B cell (primary cell): ENCODE measurements at regions not wholly inside any gene's neighbourhood (a gene's known extent, or its start where the extent isn't known, plus 50 kb on each side); places are given as distances from the start of the nearest gene placed in this dataset.
"Not testable (repeated sequence)": the region's sequence is repeated elsewhere in the genome, so short reads cannot be mapped to it uniquely, and the experiment has no call there.

Experiments
- ATAC-seq: fragments of 200-7000 bp; cut with Tn5 transposase; one replicate; pipeline ENCODE4 v1.10.0; 2021; ENCODE audit warnings: low read depth, mild to moderate bottlenecking, moderate number of reproducible peaks, moderate library complexity
- CTCF ChIA-PET: fragments of 350-600 bp; sonication (Branson Sonifier 250); formaldehyde crosslinking; loops from one replicate; lab custom pipeline; 2021; ENCODE audit warnings: antibody characterized with exemption, inconsistent platforms; lab: Charles Lee
- POLR2A ChIA-PET: fragments of 350-600 bp; sonication (Branson Sonifier 250); formaldehyde crosslinking; loops from one replicate; lab custom pipeline; 2021; ENCODE audit warnings: antibody characterized with exemption; lab: Charles Lee
- DNase-seq: peaks from one replicate; pipeline ENCODE4 v3.0.0; 2013
- H2AFZ ChIP-seq: 2 replicates; pipeline ENCODE4 v1.6.1; 2012; ENCODE audit warnings: mild to moderate bottlenecking, low read depth, low read length; ENCODE audit not compliant: insufficient read depth, poor library complexity, severe bottlenecking
- H3K27ac ChIP-seq, 2 donors: 1 replicate in 1 of 2; 2 replicates in 1 of 2; pipeline ENCODE4 v1.5.1; 2012 to 2013; ENCODE audit warnings: low read length in 2 of 2, mild to moderate bottlenecking in 2 of 2, moderate library complexity in 1 of 2
- H3K27me3 ChIP-seq, 4 experiments: fragments of 200-600 bp in 1 of 4; sonication (generic) in 1 of 4; replicated peaks in 1 of 4; 1 replicate in 2 of 4; 2 replicates in 2 of 4; pipeline versions ENCODE4 v1.6.1 to v1.7.0; 2013 to 2016; ENCODE audit warnings: low read length in 3 of 4, mild to moderate bottlenecking in 2 of 4, mixed read lengths in 1 of 4, moderate library complexity in 1 of 4; ENCODE audit not compliant: insufficient read depth in 4 of 4, control insufficient read depth in 3 of 4; ENCODE audit errors: control extremely low read depth in 1 of 4
- H3K36me3 ChIP-seq, 2 experiments: replicated peaks in 1 of 2; 1 replicate in 1 of 2; 2 replicates in 1 of 2; pipeline versions ENCODE4 v1.6.1 to v1.7.1; 2013; ENCODE audit warnings: low read length in 1 of 2; ENCODE audit not compliant: insufficient read depth in 2 of 2, control insufficient read depth in 1 of 2; ENCODE audit errors: control extremely low read depth in 1 of 2, extremely low read depth in 1 of 2
- H3K4me1 ChIP-seq, 2 donors: fragments of 200-600 bp in 1 of 2; sonication (generic) in 1 of 2; 1 replicate in 1 of 2; 2 replicates in 1 of 2; pipeline versions ENCODE4 v1.5.1 to v1.6.1; 2013 to 2017; ENCODE audit warnings: low read length in 2 of 2; ENCODE audit not compliant: control insufficient read depth in 2 of 2, insufficient read depth in 2 of 2
- H3K4me2 ChIP-seq: replicated peaks from 2 replicates; pipeline ENCODE3; 2012; ENCODE audit warnings: mild to moderate bottlenecking, low read depth, low read length; ENCODE audit not compliant: poor library complexity, severe bottlenecking
- H3K4me3 ChIP-seq, 5 experiments: fragments of 200-600 bp in 1 of 5; sonication (generic) in 1 of 5; 1 replicate in 3 of 5; 2 replicates in 2 of 5; pipeline versions ENCODE4 v1.5.1 to v1.7.0; 2011 to 2016; ENCODE audit warnings: low read length in 4 of 5, mild to moderate bottlenecking in 4 of 5, low read depth in 2 of 5, control low read depth in 1 of 5, moderate library complexity in 1 of 5; ENCODE audit not compliant: insufficient read depth in 1 of 5; ENCODE audit errors: control extremely low read depth in 1 of 5, extremely low read depth in 1 of 5
- H3K79me2 ChIP-seq: fragments of 200-600 bp; sonication (generic); one replicate; pipeline ENCODE4 v1.6.0; 2016; ENCODE audit warnings: low read length; ENCODE audit not compliant: control insufficient read depth, insufficient read depth
- H3K9ac ChIP-seq: fragments of 200-600 bp; sonication (generic); 2 replicates; pipeline ENCODE4 v1.6.1; 2017; ENCODE audit warnings: mild to moderate bottlenecking, low read length, moderate library complexity
- H3K9me3 ChIP-seq, 3 donors: one replicate each; pipeline versions ENCODE4 v1.6.1 to v1.7.1; 2013; ENCODE audit warnings: low read length in 2 of 3; ENCODE audit not compliant: control insufficient read depth in 2 of 3, insufficient read depth in 1 of 3; ENCODE audit errors: control extremely low read depth in 1 of 3
- H4K20me1 ChIP-seq: 2 replicates; pipeline ENCODE4 v1.6.0; 2012; ENCODE audit warnings: mild to moderate bottlenecking, low read length; ENCODE audit not compliant: insufficient read depth, control insufficient read depth, poor library complexity, severe bottlenecking
- H3K27ac Mint-ChIP-seq: one replicate; pipeline ENCODE4 v1.8.0; 2021; ENCODE audit warnings: mixed read lengths
- H3K27me3 Mint-ChIP-seq: one replicate; pipeline ENCODE4 v1.8.0; 2021; ENCODE audit warnings: mixed read lengths
- H3K4me1 Mint-ChIP-seq: one replicate; pipeline ENCODE4 v1.8.0; 2021; ENCODE audit warnings: mixed read lengths
- H3K4me3 Mint-ChIP-seq: one replicate; pipeline ENCODE4 v1.8.0; 2021; ENCODE audit warnings: mixed read lengths
- H3K9me3 Mint-ChIP-seq: one replicate; pipeline ENCODE4 v1.8.0; 2022; ENCODE audit warnings: mixed read lengths; ENCODE audit not compliant: insufficient read depth
- CTCF ChIP-seq: fragments of 200-600 bp; IDR thresholded peaks from one replicate; pipeline ENCODE4 v1.8.0; 2022; ENCODE audit warnings: antibody characterized with exemption, mild to moderate bottlenecking
- EZH2 ChIP-seq: IDR thresholded peaks from 2 replicates; pipeline ENCODE4 v1.6.1; 2012; ENCODE audit warnings: borderline replicate concordance, low read depth, mild to moderate bottlenecking, moderate library complexity, low read length; ENCODE audit not compliant: insufficient read depth, poor library complexity, severe bottlenecking
- WGBS: methylation state at CpG from one replicate; pipeline ENCODE4 v1.1.5; 2013; ENCODE audit warnings: missing lambda C conversion rate; ENCODE audit not compliant: insufficient coverage; 5-methylcytosine and 5-hydroxymethylcytosine counted together
- intact Hi-C: fragments of 100-400 bp; cut with micrococcal nuclease; formaldehyde crosslinking; loops from one replicate; pipeline ENCODE4 v1.10.0; 2022

GRCh38 chr12:88895634-88896033 is 315.4 kb upstream of the KITLG start:
- intact Hi-C loops: no loop called here
- TF ChIP-seq CTCF: no peak
- no peak for TF ChIP-seq EZH2
- no peak for ATAC-seq
- Histone ChIP-seq H3K4me1 (no peaks in the 10 kb centered on the region), H3K36me3 (no peaks in the 10 kb centered on the region), H3K4me2 (no peak overlapping the region), H3K27ac (no peak overlapping the region), H4K20me1 (no peaks in the 10 kb centered on the region), H2AFZ (no peak overlapping the region), H3K9ac (no peak overlapping the region), H3K79me2 (no peaks in the 10 kb centered on the region), H3K9me3 (no peaks in the 10 kb centered on the region), H3K4me3 (no peak overlapping the region), H3K27me3 (no peaks in the 10 kb centered on the region)
- Mint-ChIP-seq H3K4me1 (no peaks in the 10 kb centered on the region), H3K9me3 (no peaks in the 10 kb centered on the region), H3K4me3 (no peak overlapping the region), H3K27ac (no peak overlapping the region), H3K27me3 (no peaks in the 10 kb centered on the region)
- 0% methylated on average over 1 of the region's 1 CpG for WGBS
- ChIA-PET CTCF (no interaction called here), POLR2A (no interaction called here)
- DNase-seq: no peak

GRCh38 chr12:88893801-88894200 is 313.5 kb upstream of the KITLG start:
- no peak overlapping the region for H3K9ac ChIP-seq
- H3K27ac ChIP-seq: no peak overlapping the region
- H3K79me2 ChIP-seq: no peaks in the 10 kb centered on the region
- POLR2A ChIA-PET: no interaction called here
- Mint-ChIP-seq H3K9me3 (no peaks in the 10 kb centered on the region), H3K27me3 (no peaks in the 10 kb centered on the region), H3K4me3 (no peak overlapping the region), H3K27ac (no peak overlapping the region), H3K4me1 (no peaks in the 10 kb centered on the region)
- H3K27me3 ChIP-seq: no peaks in the 10 kb centered on the region
- intact Hi-C loops: no loop called here
- H3K36me3 ChIP-seq: no peaks in the 10 kb centered on the region
- WGBS: no CpG with 5 or more reads among the region's 3 CpGs
- CTCF ChIA-PET: no interaction called here
- H3K4me2 ChIP-seq: no peak overlapping the region
- no peak for TF ChIP-seq EZH2
- TF ChIP-seq CTCF: no peak
- DNase-seq: no peak
- no peaks in the 10 kb centered on the region for H3K4me1 ChIP-seq
- no peak overlapping the region for H3K4me3 ChIP-seq
- no peaks in the 10 kb centered on the region for H3K9me3 ChIP-seq
- no peak overlapping the region for H2AFZ ChIP-seq
- no peak for ATAC-seq
- no peaks in the 10 kb centered on the region for H4K20me1 ChIP-seq

GRCh38 chr12:88891434-88891833 is 311.2 kb upstream of the KITLG start:
- H4K20me1 ChIP-seq, H3K9ac ChIP-seq, H2AFZ ChIP-seq, H3K4me1 ChIP-seq, H3K4me1 Mint-ChIP-seq, H3K27ac Mint-ChIP-seq, H3K36me3 ChIP-seq, H3K9me3 Mint-ChIP-seq, H3K27ac ChIP-seq, H3K4me2 ChIP-seq, DNase-seq, H3K27me3 Mint-ChIP-seq, H3K4me3 ChIP-seq, H3K4me3 Mint-ChIP-seq, H3K27me3 ChIP-seq, intact Hi-C loops, CTCF ChIA-PET, POLR2A ChIA-PET, ATAC-seq, H3K79me2 ChIP-seq, H3K9me3 ChIP-seq: not testable (repeated sequence)
- 87% methylated on average over 3 of the region's 11 CpGs for WGBS
